ENCODE measurements at regions not wholly inside any gene's neighbourhood (a gene's known extent, or its start where the extent isn't known, plus 50 kb on each side); places are given as distances from the start of the nearest gene placed in this dataset.

DNA sequence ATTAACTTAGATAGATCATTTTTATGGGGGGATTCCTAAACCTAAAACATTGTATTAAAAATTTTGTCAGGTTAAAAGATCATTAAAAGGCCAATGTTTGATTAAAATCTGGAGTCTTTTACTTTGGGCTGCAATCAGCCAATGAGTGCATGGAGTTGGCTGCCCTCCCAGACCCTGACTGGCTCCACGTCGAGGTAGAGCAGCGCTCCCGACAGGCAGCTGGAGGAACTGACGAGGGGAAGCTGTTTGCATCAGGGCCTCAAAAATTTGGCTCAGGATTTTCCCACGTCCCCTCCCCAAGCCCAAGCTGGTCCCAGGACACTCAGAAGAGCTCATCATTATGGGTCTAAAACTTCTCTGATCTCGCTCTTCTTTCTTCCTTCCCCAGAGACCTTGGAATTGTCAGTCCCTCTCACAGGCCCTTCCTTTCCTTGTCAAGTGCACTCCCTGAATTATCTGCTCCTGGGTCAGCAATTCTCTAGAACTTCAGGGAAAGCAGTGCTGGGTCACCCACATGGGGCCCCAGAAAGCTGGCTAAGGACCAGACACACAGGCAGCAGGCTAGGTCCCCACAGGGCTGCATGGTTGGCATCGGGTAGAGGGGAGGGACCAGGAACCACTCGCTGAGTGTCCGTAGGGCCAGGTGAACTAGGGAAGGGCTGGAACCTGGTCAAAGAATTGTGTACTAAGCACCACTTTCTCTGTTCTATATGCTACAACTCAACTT is 119.6 kb upstream of the IGLL5 start:
- no peaks in the 10 kb centered on the region for H3K4me1 ChIP-seq
- H3K9me3 ChIP-seq, result no peaks in the 10 kb centered on the region; the same call in 1 of the 2 replicates
- no peak for DNase-seq
- H3K36me3 ChIP-seq, result no peaks in the 10 kb centered on the region
- TF ChIP-seq, protein P1, sequence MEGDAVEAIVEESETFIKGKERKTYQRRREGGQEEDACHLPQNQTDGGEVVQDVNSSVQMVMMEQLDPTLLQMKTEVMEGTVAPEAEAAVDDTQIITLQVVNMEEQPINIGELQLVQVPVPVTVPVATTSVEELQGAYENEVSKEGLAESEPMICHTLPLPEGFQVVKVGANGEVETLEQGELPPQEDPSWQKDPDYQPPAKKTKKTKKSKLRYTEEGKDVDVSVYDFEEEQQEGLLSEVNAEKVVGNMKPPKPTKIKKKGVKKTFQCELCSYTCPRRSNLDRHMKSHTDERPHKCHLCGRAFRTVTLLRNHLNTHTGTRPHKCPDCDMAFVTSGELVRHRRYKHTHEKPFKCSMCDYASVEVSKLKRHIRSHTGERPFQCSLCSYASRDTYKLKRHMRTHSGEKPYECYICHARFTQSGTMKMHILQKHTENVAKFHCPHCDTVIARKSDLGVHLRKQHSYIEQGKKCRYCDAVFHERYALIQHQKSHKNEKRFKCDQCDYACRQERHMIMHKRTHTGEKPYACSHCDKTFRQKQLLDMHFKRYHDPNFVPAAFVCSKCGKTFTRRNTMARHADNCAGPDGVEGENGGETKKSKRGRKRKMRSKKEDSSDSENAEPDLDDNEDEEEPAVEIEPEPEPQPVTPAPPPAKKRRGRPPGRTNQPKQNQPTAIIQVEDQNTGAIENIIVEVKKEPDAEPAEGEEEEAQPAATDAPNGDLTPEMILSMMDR (IDR thresholded peaks at IDR 0.05; ENCODE audit: low read depth, low read length), result peak; percentile 13; the same call in 1 of the 2 replicates
- peaks cover 3% of the 10 kb centered on the region; the same call in 1 of the 2 replicates for H3K27me3 ChIP-seq
- no peak overlapping the region for H3K4me3 ChIP-seq (ENCODE audit: low read depth, low read length)

DNA sequence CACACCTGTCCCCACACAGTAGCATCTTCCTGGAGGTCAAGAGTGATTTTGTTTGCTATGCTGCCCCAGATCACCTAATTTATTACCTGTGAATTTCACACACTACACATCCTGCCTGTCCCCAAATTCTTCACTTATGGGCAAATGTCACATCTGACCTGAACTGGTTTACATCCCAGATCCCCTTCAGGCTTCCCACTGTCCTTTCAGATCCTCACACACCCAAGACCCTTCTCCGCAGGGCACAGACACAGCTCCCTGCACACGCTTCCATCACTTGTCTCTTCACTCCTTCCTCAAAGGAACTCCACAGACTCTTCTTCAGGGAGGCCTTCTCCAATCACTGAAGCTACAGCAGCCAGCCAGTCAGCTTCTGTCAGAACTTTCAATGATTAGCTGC is 118.7 kb upstream of the IGLL5 start:
- TF ChIP-seq, protein P1 (IDR thresholded peaks at IDR 0.05; ENCODE audit: low read depth, low read length), result no peak
- no peaks in the 10 kb centered on the region for H3K4me1 ChIP-seq
- no peaks in the 10 kb centered on the region; the same call in 1 of the 2 replicates for H3K9me3 ChIP-seq
- DNase-seq, result no peak
- peaks cover 3% of the 10 kb centered on the region; the same call in 1 of the 2 replicates for H3K27me3 ChIP-seq
- H3K36me3 ChIP-seq, result no peaks in the 10 kb centered on the region
- no peak overlapping the region for H3K4me3 ChIP-seq (ENCODE audit: low read depth, low read length)

DNA sequence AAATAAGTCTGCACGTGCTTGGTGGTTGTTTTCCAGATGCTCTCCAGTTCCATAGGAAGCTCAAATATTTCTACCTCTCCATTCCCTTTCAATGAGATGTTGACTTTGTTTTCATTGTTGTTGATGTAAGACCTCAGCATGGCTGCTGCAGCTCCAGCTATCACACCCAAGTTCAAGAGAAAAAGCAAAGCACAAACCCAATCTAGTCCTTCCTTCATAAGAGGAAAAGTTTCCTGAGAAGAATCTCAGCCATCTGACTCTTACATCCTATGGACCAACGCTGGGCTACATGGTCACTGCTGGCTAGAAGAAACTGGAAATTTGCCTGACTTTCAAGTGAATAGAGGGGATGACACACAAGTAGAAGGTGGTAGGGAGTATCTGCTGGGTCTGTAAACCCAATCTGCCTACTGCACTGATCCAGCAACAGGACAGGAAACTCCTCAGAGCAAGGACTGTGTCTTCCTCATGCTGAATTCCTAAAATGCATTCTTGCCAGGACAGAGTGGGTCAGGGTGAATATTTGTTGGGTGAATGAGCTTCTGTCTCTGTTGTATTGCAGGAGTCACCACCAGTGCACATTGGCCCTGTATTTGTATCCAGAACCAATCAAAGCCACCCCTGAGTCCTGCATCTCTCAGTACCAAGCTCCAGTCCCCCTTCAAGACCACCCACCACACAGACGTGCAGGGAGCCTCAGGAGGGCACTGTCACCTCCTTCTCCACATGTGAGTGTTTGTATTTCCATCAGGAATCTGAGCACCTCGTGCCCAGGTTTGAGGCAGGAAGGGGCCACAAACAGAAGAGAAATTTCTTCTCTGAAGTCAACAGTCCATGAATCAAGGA is 118.0 kb upstream of the IGLL5 start:
- no peak overlapping the region for H3K4me3 ChIP-seq (ENCODE audit: low read depth, low read length)
- H3K9me3 ChIP-seq, result no peaks in the 10 kb centered on the region; the same call in 1 of the 2 replicates
- TF ChIP-seq, protein P1 (IDR thresholded peaks at IDR 0.05; ENCODE audit: low read depth, low read length), result no peak
- peaks cover 6% of the 10 kb centered on the region; the same call in 1 of the 2 replicates for H3K27me3 ChIP-seq
- H3K36me3 ChIP-seq, result no peaks in the 10 kb centered on the region
- H3K4me1 ChIP-seq, result no peaks in the 10 kb centered on the region
- DNase-seq, result no peak

DNA sequence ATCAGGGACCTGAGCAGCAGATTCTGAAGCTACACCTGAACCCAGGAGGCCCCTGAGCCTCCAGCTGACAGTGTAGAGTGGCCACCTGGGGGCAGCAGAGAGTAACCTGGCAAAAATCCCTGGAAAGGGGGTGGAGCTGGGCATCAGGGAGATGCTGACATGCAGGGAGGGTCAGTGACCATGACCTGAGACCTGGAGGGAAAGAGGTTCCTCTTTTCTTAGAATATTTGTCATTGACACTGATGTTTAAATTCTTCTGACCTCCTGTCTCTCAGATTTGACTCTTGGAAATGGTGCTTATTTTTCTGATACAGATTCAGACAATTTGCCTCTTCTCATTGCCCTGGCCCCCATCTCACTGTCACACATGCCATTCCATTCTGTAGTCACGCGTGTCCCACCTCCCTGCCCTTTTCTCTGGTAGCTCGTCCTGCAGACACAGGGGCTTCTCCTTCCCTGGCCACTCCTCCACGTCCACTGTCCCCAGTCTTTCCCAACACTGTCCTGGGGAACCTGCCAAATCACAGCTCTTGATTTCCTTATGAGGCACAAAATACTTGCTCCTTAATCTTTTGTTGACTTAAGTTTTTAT is 117.2 kb upstream of the IGLL5 start:
- peak; percentile 66 for DNase-seq
- TF ChIP-seq, protein P1 (IDR thresholded peaks at IDR 0.05; ENCODE audit: low read depth, low read length), result peak; percentile 86
- Histone ChIP-seq H3K4me3 (ENCODE audit: low read depth, low read length) (no peak overlapping the region), H3K27me3 (peaks cover 7% of the 10 kb centered on the region; the same call in 1 of the 2 replicates), H3K36me3 (no peaks in the 10 kb centered on the region), H3K9me3 (no peaks in the 10 kb centered on the region; the same call in 1 of the 2 replicates), H3K4me1 (no peaks in the 10 kb centered on the region)

DNA sequence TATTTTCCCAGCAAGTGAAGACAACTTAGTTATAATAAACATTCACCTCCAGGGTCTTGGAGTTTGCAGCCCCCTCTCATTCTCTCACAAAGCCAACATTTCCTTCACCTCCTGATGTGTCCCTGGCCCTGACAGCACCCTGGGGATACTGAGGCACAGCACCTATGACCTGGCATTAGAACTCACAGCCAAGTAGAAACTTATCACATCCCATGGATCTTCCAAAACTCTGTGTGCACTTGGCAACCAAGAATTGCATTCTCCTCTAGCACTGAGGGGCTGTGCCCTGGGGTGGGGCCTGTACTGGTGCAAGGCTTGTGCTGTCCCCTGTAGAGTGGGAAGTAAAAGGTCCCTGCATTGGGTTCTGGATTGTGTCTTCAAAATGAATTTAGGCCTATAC is 116.7 kb upstream of the IGLL5 start:
- TF ChIP-seq, protein P1 (IDR thresholded peaks at IDR 0.05; ENCODE audit: low read depth, low read length), result no peak
- no peak for DNase-seq
- Histone ChIP-seq H3K4me1 (no peaks in the 10 kb centered on the region), H3K4me3 (ENCODE audit: low read depth, low read length) (no peak overlapping the region), H3K9me3 (no peaks in the 10 kb centered on the region; the same call in 1 of the 2 replicates), H3K27me3 (peaks cover 12% of the 10 kb centered on the region; the same call in 1 of the 2 replicates), H3K36me3 (no peaks in the 10 kb centered on the region)
